Ectodermal cell (in vitro differentiated cells): ENCODE measurements at regions not wholly inside any gene's neighbourhood (a gene's known extent, or its start where the extent isn't known, plus 50 kb on each side); places are given as distances from the start of the nearest gene placed in this dataset.

Experiments
- H3K27ac ChIP-seq: 2 replicates; pipeline ENCODE4 v1.7.0; 2013; ENCODE audit warnings: mild to moderate bottlenecking, low read depth, low read length; ENCODE audit not compliant: insufficient read depth, poor library complexity, severe bottlenecking
- H3K27me3 ChIP-seq: 2 replicates; pipeline ENCODE4 v1.7.0; 2013; ENCODE audit warnings: mild to moderate bottlenecking, low read length; ENCODE audit not compliant: insufficient read depth, control insufficient read depth, poor library complexity, severe bottlenecking
- H3K36me3 ChIP-seq: one replicate; pipeline ENCODE4 v1.7.0; 2013; ENCODE audit warnings: low read length; ENCODE audit not compliant: control insufficient read depth, insufficient read depth
- H3K4me1 ChIP-seq: one replicate; pipeline ENCODE4 v1.7.0; 2013; ENCODE audit warnings: low read length; ENCODE audit not compliant: control insufficient read depth, insufficient read depth
- H3K4me3 ChIP-seq: 2 replicates; pipeline ENCODE4 v1.7.0; 2013; ENCODE audit warnings: low read depth, low read length, control low read depth; ENCODE audit not compliant: insufficient read depth
- H3K9me3 ChIP-seq: 2 replicates; pipeline ENCODE4 v1.7.0; 2013; ENCODE audit warnings: mild to moderate bottlenecking, low read length, moderate library complexity; ENCODE audit not compliant: control insufficient read depth
- WGBS, 2 experiments: methylation state at CpG; one replicate each; pipeline ENCODE4 v1.1.7; 2013; ENCODE audit warnings: missing lambda C conversion rate in 2 of 2; 5-methylcytosine and 5-hydroxymethylcytosine counted together

GRCh38 chr18:71025505-71026225, 736.8 kb downstream of the SOCS6 start:
- Histone ChIP-seq H3K9me3 (peaks cover 5% of the 10 kb centered on the region), H3K27ac (no peak overlapping the region), H3K27me3 (no peaks in the 10 kb centered on the region), H3K4me3 (no peak overlapping the region), H3K36me3 (no peaks in the 10 kb centered on the region), H3K4me1 (no peaks in the 10 kb centered on the region)
- WGBS, 2 experiments = 69 to 80% methylated on average over 2 to 5 of the region's 6 CpGs

GRCh38 chr18:71022389-71022788, 733.5 kb downstream of the SOCS6 start:
- no peaks in the 10 kb centered on the region for H3K4me1 ChIP-seq
- H3K4me3 ChIP-seq = no peak overlapping the region
- H3K27ac ChIP-seq = no peak overlapping the region
- 80% methylated on average over 1 of the region's 1 CpG; no CpG with 5 or more reads in 1 of the 2 experiments for WGBS, 2 experiments
- H3K36me3 ChIP-seq = no peaks in the 10 kb centered on the region
- peaks cover 9% of the 10 kb centered on the region for H3K9me3 ChIP-seq
- no peaks in the 10 kb centered on the region for H3K27me3 ChIP-seq

GRCh38 chr18:71021030-71021362, 732.2 kb downstream of the SOCS6 start:
- H3K27me3 ChIP-seq = no peaks in the 10 kb centered on the region
- H3K4me1 ChIP-seq = no peaks in the 10 kb centered on the region
- H3K4me3 ChIP-seq = no peak overlapping the region
- no peak overlapping the region for H3K27ac ChIP-seq
- no peaks in the 10 kb centered on the region for H3K36me3 ChIP-seq
- H3K9me3 ChIP-seq = peaks cover 6% of the 10 kb centered on the region
- WGBS, 2 experiments = 94 to 97% methylated on average over 2 of the region's 2 CpGs

- Histone ChIP-seq H3K4me3 (no peak overlapping the region), H3K36me3 (no peaks in the 10 kb centered on the region), H3K27me3 (no peaks in the 10 kb centered on the region), H3K9me3 (peaks cover 4% of the 10 kb centered on the region), H3K27ac (no peak overlapping the region), H3K4me1 (no peaks in the 10 kb centered on the region)
- 81 to 98% methylated on average over 1 to 2 of the region's 3 CpGs for WGBS, 2 experiments
These were observed 731.6 kb downstream of the SOCS6 start for GRCh38 chr18:71020342-71021029.

DNA sequence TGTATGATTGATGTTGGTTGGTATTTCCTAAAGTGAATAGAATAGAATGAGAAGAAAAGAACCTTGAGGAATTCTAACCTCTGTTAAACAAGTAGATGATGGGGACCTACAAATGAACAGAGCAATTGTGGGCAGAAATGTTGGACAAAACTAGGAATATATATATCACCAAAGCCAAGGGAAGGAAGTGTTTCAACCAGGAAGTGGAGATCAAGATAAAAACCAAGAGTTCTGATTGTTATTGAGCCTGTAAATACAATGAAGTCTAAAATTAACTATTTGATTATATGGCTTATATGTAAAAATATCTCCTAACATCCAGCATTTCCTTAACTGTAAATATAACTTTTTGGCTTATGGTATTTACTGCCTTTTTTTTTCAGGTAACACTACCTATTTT, 730.0 kb downstream of the SOCS6 start:
- no peaks in the 10 kb centered on the region for H3K36me3 ChIP-seq
- no peaks in the 10 kb centered on the region for H3K27me3 ChIP-seq
- H3K4me3 ChIP-seq = no peak overlapping the region
- H3K9me3 ChIP-seq = peaks cover 4% of the 10 kb centered on the region
- H3K4me1 ChIP-seq = no peaks in the 10 kb centered on the region
- H3K27ac ChIP-seq = no peak overlapping the region

DNA sequence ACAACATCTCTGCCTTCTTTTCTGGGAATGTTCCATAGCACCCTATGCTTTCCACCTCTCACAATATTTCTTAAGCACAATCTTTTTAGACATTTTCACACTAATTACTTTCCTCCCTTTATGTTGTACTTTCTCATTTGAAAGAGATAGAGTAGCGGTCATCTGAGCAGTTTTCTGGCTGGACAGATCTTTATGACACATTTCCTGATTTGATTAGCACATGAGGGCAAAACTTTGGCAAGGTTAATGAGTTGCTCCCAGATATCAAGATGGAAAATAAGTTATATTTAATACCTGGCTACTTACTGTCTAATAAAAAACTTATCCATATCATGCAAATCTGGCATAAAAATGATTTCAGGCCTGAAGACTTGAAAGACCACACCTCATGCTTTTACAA, 723.9 kb downstream of the SOCS6 start:
- Histone ChIP-seq H3K27me3 (no peaks in the 10 kb centered on the region), H3K36me3 (no peaks in the 10 kb centered on the region), H3K27ac (no peak overlapping the region), H3K4me1 (no peaks in the 10 kb centered on the region), H3K4me3 (no peak overlapping the region), H3K9me3 (no peaks in the 10 kb centered on the region)
- 81 to 82% methylated on average over 1 of the region's 1 CpG for WGBS, 2 experiments

GRCh38 chr18:71011389-71011788, 722.5 kb downstream of the SOCS6 start:
- no peaks in the 10 kb centered on the region for H3K4me1 ChIP-seq
- no peak overlapping the region for H3K27ac ChIP-seq
- no peaks in the 10 kb centered on the region for H3K9me3 ChIP-seq
- WGBS, 2 experiments = 70% methylated on average over 2 of the region's 2 CpGs
- H3K4me3 ChIP-seq = no peak overlapping the region
- no peaks in the 10 kb centered on the region for H3K27me3 ChIP-seq
- no peaks in the 10 kb centered on the region for H3K36me3 ChIP-seq

DNA sequence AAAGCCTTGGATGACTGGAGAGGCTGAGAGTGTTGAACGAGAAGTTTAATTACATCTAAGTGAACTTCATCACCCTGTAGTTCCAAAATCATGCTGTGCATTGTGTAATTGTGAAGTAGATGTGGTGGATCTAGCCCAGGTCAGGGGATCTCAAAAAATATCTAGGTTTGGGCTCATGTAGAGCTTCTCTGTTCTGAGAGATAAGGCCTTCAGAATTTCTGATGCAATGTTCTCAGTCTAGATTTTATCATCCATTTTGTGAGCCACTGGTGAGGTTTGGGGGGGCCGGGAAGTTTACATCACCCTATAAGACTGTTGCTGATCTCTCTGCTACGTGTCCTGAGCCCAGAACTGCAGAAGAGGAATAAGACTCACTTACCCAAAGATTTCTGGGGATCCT, 719.4 kb downstream of the SOCS6 start:
- Histone ChIP-seq H3K9me3 (no peaks in the 10 kb centered on the region), H3K27me3 (no peaks in the 10 kb centered on the region), H3K4me3 (no peak overlapping the region), H3K36me3 (no peaks in the 10 kb centered on the region), H3K27ac (no peak overlapping the region), H3K4me1 (no peaks in the 10 kb centered on the region)
- WGBS, 2 experiments = 58 to 70% methylated on average over 3 of the region's 3 CpGs

DNA sequence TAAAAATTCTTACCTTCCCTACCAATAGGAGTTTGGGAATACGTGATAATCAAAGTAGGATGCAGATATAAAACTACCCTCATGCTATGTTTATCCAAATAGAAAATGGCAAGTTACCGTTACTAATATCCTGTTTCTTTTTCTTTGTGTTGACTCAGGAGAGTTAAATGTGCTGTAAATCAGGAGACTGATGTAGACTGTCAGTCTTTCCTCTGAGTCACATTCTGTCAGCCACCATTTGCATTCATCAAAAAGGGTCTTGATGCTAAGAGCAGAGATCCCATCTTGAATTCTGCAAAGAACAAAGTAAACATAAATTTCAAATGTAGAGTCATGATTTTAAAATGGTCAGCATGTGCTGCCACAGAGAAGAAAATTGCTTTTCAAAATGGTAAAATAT, 712.8 kb downstream of the SOCS6 start:
- H3K27me3 ChIP-seq = no peaks in the 10 kb centered on the region
- H3K4me1 ChIP-seq = no peaks in the 10 kb centered on the region
- no peaks in the 10 kb centered on the region for H3K36me3 ChIP-seq
- peaks cover 2% of the 10 kb centered on the region for H3K9me3 ChIP-seq
- no peak overlapping the region for H3K4me3 ChIP-seq
- no peak overlapping the region for H3K27ac ChIP-seq
- WGBS, 2 experiments = 88 to 93% methylated on average over 1 to 2 of the region's 2 CpGs

DNA sequence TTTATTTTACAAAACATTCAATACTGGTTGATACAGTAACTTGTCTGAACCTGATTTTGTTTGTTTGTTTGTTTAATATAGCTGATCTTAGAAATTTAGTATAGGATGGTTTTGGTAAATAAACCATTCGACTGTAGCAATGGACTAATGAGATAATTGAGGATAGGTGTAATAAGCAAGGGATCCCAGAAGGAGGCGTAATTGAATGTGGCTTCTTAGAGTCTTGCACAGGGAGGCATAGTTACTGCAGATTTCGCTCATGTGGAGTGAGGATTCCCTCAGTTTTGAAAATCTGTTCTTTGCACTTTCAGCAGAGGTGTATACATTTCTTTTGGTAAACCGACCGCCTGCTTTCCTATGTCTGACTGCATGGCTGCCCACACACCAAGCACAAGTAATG, 709.6 kb downstream of the SOCS6 start:
- Histone ChIP-seq H3K27ac (no peak overlapping the region), H3K4me1 (no peaks in the 10 kb centered on the region), H3K4me3 (no peak overlapping the region), H3K27me3 (no peaks in the 10 kb centered on the region), H3K36me3 (no peaks in the 10 kb centered on the region), H3K9me3 (peaks cover 4% of the 10 kb centered on the region)
- 70 to 78% methylated on average over 5 of the region's 5 CpGs for WGBS, 2 experiments
